MM.1S (cell line): ENCODE measurements at regions not wholly inside any gene's neighbourhood (a gene's known extent, or its start where the extent isn't known, plus 50 kb on each side); places are given as distances from the start of the nearest gene placed in this dataset.

Experiments
- EZH2 ChIP-seq: fragments of 300-600 bp; sonication (generic); optimal IDR thresholded peaks from 2 replicates; pipeline ENCODE3; 2017; ENCODE audit warnings: low read depth, mild to moderate bottlenecking, antibody characterized with exemption, low read length, mixed read lengths
- TF ChIP-seq, protein P1 (sequence below): fragments of 300-600 bp; sonication (generic); IDR thresholded peaks from 2 replicates; pipeline ENCODE4 v1.5.1; 2016; ENCODE audit warnings: antibody characterized with exemption, low read length, mixed read lengths

GRCh38 chr11:119586181-119586580 is 142.8 kb downstream of the NECTIN1 start:
- TF ChIP-seq, protein P1, sequence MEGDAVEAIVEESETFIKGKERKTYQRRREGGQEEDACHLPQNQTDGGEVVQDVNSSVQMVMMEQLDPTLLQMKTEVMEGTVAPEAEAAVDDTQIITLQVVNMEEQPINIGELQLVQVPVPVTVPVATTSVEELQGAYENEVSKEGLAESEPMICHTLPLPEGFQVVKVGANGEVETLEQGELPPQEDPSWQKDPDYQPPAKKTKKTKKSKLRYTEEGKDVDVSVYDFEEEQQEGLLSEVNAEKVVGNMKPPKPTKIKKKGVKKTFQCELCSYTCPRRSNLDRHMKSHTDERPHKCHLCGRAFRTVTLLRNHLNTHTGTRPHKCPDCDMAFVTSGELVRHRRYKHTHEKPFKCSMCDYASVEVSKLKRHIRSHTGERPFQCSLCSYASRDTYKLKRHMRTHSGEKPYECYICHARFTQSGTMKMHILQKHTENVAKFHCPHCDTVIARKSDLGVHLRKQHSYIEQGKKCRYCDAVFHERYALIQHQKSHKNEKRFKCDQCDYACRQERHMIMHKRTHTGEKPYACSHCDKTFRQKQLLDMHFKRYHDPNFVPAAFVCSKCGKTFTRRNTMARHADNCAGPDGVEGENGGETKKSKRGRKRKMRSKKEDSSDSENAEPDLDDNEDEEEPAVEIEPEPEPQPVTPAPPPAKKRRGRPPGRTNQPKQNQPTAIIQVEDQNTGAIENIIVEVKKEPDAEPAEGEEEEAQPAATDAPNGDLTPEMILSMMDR, result no peak
- no peak for TF ChIP-seq EZH2
